ENCODE measurements at regions not wholly inside any gene's neighbourhood (a gene's known extent, or its start where the extent isn't known, plus 50 kb on each side); places are given as distances from the start of the nearest gene placed in this dataset.

DNA sequence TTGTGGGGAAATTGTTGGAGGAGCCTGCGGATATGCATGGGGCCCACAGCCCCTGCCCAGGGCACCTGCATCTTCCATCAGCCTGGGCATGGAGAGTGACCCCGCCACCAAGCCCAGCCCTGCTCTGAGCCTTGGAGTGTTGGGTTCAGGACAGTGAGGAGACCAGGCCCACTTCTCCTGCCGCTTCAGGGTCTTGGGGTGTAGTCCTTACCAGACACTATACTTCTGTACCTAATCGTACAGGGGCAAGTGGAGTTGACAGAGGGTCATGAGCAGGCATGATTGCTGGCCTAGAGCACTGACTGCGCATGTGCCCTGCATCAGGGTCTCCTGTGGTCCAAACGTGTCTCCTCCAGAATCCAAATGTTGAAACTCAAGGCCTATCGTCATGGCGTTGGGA lies 108.9 kb upstream of the ZNF236 start:
- no peak for TF ChIP-seq CSRNP3 (CRISPR knock-in tag; IDR thresholded peaks at IDR 0.05)
- TF ChIP-seq, protein P1, sequence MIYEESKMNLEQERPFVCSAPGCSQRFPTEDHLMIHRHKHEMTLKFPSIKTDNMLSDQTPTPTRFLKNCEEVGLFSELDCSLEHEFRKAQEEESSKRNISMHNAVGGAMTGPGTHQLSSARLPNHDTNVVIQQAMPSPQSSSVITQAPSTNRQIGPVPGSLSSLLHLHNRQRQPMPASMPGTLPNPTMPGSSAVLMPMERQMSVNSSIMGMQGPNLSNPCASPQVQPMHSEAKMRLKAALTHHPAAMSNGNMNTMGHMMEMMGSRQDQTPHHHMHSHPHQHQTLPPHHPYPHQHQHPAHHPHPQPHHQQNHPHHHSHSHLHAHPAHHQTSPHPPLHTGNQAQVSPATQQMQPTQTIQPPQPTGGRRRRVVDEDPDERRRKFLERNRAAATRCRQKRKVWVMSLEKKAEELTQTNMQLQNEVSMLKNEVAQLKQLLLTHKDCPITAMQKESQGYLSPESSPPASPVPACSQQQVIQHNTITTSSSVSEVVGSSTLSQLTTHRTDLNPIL (CRISPR knock-in tag; IDR thresholded peaks at IDR 0.05; ENCODE audit: low read depth) = no peak
- no peak for TF ChIP-seq BACH2 (CRISPR knock-in tag; IDR thresholded peaks at IDR 0.05; ENCODE audit: borderline replicate concordance)
- no peak for TF ChIP-seq TOX (CRISPR knock-in tag; IDR thresholded peaks at IDR 0.05; ENCODE audit: borderline replicate concordance)
- TF ChIP-seq POU6F1 (CRISPR knock-in tag; IDR thresholded peaks at IDR 0.05; ENCODE audit: borderline replicate concordance, low read depth) = no peak
- TF ChIP-seq ZFP30 (CRISPR knock-in tag; IDR thresholded peaks at IDR 0.05) = no peak
- no peak for TF ChIP-seq OSR1 (CRISPR knock-in tag; IDR thresholded peaks at IDR 0.05)
- TF ChIP-seq ISL1 (CRISPR knock-in tag; IDR thresholded peaks at IDR 0.05) = no peak
- no peak for TF ChIP-seq GLIS3 (CRISPR knock-in tag; IDR thresholded peaks at IDR 0.05)
- no peak for TF ChIP-seq ZC3H10 (CRISPR knock-in tag; IDR thresholded peaks at IDR 0.05)
- TF ChIP-seq ZNF70 (CRISPR knock-in tag; IDR thresholded peaks at IDR 0.05) = no peak
- no peak for TF ChIP-seq ESRRG (CRISPR knock-in tag; IDR thresholded peaks at IDR 0.05)
- TF ChIP-seq, protein P2, sequence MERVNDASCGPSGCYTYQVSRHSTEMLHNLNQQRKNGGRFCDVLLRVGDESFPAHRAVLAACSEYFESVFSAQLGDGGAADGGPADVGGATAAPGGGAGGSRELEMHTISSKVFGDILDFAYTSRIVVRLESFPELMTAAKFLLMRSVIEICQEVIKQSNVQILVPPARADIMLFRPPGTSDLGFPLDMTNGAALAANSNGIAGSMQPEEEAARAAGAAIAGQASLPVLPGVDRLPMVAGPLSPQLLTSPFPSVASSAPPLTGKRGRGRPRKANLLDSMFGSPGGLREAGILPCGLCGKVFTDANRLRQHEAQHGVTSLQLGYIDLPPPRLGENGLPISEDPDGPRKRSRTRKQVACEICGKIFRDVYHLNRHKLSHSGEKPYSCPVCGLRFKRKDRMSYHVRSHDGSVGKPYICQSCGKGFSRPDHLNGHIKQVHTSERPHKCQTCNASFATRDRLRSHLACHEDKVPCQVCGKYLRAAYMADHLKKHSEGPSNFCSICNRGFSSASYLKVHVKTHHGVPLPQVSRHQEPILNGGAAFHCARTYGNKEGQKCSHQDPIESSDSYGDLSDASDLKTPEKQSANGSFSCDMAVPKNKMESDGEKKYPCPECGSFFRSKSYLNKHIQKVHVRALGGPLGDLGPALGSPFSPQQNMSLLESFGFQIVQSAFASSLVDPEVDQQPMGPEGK (CRISPR knock-in tag; IDR thresholded peaks at IDR 0.05; ENCODE audit: borderline replicate concordance) = no peak
- no peak for TF ChIP-seq RARB (CRISPR knock-in tag; IDR thresholded peaks at IDR 0.05)
- no peak for TF ChIP-seq TSHZ2 (CRISPR knock-in tag; IDR thresholded peaks at IDR 0.05)
- no peak for TF ChIP-seq PPARA (CRISPR knock-in tag; IDR thresholded peaks at IDR 0.05; ENCODE audit: borderline replicate concordance)
- ATAC-seq = no peak

- TF ChIP-seq ZFP3 (CRISPR knock-in tag; IDR thresholded peaks at IDR 0.05) = no peak
- no peak for TF ChIP-seq ZNF8 (CRISPR knock-in tag; IDR thresholded peaks at IDR 0.05)
- no peak for TF ChIP-seq ARNTL (CRISPR knock-in tag; IDR thresholded peaks at IDR 0.05; ENCODE audit: borderline replicate concordance, low read depth)
- TF ChIP-seq POU6F1 (CRISPR knock-in tag; IDR thresholded peaks at IDR 0.05; ENCODE audit: borderline replicate concordance, low read depth) = no peak
- no peak for ATAC-seq
Observed at GRCh38 chr18:76712511-76713140, 109.7 kb upstream of the ZNF236 start.

Data from SK-N-SH treated with all-trans-retinoic acid at 6 μM for 48 hours (cell line).